ENCODE measurements at regions not wholly inside any gene's neighbourhood (a gene's known extent, or its start where the extent isn't known, plus 50 kb on each side); places are given as distances from the start of the nearest gene placed in this dataset.
A peak's percentile ranks its signal among the peaks of the same experiment; 100 is the strongest.

GRCh38 chr2:64398516-64399129 lies 55.3 kb upstream of the LGALSL start:
- no peak for TF ChIP-seq CTCF (IDR thresholded peaks at IDR 0.05; ENCODE audit: low read depth, low read length)
- H3K4me3 ChIP-seq (ENCODE audit: low read depth, low read length) = no peak overlapping the region
- DNase-seq (ENCODE audit: low read depth, low spot score) = no peak
- in situ Hi-C loops (cut with HindIII; ENCODE audit: low sequenced_read_pairs) = no loop called here

GRCh38 chr2:64399521-64399920 lies 54.4 kb upstream of the LGALSL start:
- DNase-seq (ENCODE audit: low read depth, low spot score) = no peak
- in situ Hi-C loops (cut with HindIII; ENCODE audit: low sequenced_read_pairs) = no loop called here
- no peak overlapping the region for H3K4me3 ChIP-seq (ENCODE audit: low read depth, low read length)
- TF ChIP-seq CTCF (IDR thresholded peaks at IDR 0.05; ENCODE audit: low read depth, low read length) = no peak

- no peak for DNase-seq (ENCODE audit: low read depth, low spot score)
- in situ Hi-C loops (cut with HindIII; ENCODE audit: low sequenced_read_pairs) = no loop called here
- no peak overlapping the region for H3K4me3 ChIP-seq (ENCODE audit: low read depth, low read length)
- no peak for TF ChIP-seq CTCF (IDR thresholded peaks at IDR 0.05; ENCODE audit: low read depth, low read length)
Measured at GRCh38 chr2:64400105-64400728, 53.7 kb upstream of the LGALSL start.

- DNase-seq (ENCODE audit: low read depth, low spot score) = no peak
- no peak overlapping the region for H3K4me3 ChIP-seq (ENCODE audit: low read depth, low read length)
- in situ Hi-C loops (cut with HindIII; ENCODE audit: low sequenced_read_pairs) = no loop called here
Measured at GRCh38 chr2:64400733-64401528, 53.0 kb upstream of the LGALSL start.

GRCh38 chr2:64401529-64401880 lies 52.5 kb upstream of the LGALSL start:
- in situ Hi-C loops (cut with HindIII; ENCODE audit: low sequenced_read_pairs) = no loop called here
- DNase-seq (ENCODE audit: low read depth, low spot score) = no peak
- TF ChIP-seq CTCF (IDR thresholded peaks at IDR 0.05; ENCODE audit: low read depth, low read length) = no peak
- H3K4me3 ChIP-seq (ENCODE audit: low read depth, low read length) = no peak overlapping the region

More at GRCh38 chr2:64400733-64401528, 53.0 kb upstream of the LGALSL start:
- no peak for TF ChIP-seq CTCF (IDR thresholded peaks at IDR 0.05; ENCODE audit: low read depth, low read length)

GRCh38 chr2:64402876-64403275 lies 51.1 kb upstream of the LGALSL start:
- H3K4me3 ChIP-seq (ENCODE audit: low read depth, low read length) = no peak overlapping the region
- TF ChIP-seq CTCF (IDR thresholded peaks at IDR 0.05; ENCODE audit: low read depth, low read length) = no peak
- in situ Hi-C loops (cut with HindIII; ENCODE audit: low sequenced_read_pairs) = no loop called here
- DNase-seq (ENCODE audit: low read depth, low spot score) = peak; percentile 18
